ENCODE measurements at regions not wholly inside any gene's neighbourhood (a gene's known extent, or its start where the extent isn't known, plus 50 kb on each side); places are given as distances from the start of the nearest gene placed in this dataset.

GRCh38 chrX:110584083-110584482 lies 211.5 kb downstream of the CHRDL1 start:
- no peak overlapping the region for H3K4me3 ChIP-seq (ENCODE audit: low read length)

GRCh38 chrX:110588164-110588563 lies 207.5 kb downstream of the CHRDL1 start:
- Histone ChIP-seq H3K9ac (ENCODE audit: low read length) (no peak overlapping the region), H3K27me3 (replicated peaks; ENCODE audit: control insufficient read depth, insufficient read depth, low read length) (peaks cover 5% of the 10 kb centered on the region), H3K4me3 (ENCODE audit: low read length) (no peak overlapping the region), H3K36me3 (ENCODE audit: control insufficient read depth, insufficient read depth, low read length, severe bottlenecking) (no peaks in the 10 kb centered on the region), H3K9me3 (ENCODE audit: control insufficient read depth, low read length) (peaks cover under 1% of the 10 kb centered on the region), H3K4me1 (ENCODE audit: control insufficient read depth, insufficient read depth, low read length) (peaks cover 5% of the 10 kb centered on the region)
- DNase-seq (ENCODE audit: low read depth) = no peak

More at GRCh38 chrX:110584083-110584482, 211.5 kb downstream of the CHRDL1 start:
- H3K9ac ChIP-seq (ENCODE audit: low read length) = no peak overlapping the region
- no peaks in the 10 kb centered on the region for H3K36me3 ChIP-seq (ENCODE audit: control insufficient read depth, insufficient read depth, low read length, severe bottlenecking)
- H3K4me1 ChIP-seq (ENCODE audit: control insufficient read depth, insufficient read depth, low read length) = peaks cover 5% of the 10 kb centered on the region
- no peak for DNase-seq (ENCODE audit: low read depth)
- H3K27me3 ChIP-seq (replicated peaks; ENCODE audit: control insufficient read depth, insufficient read depth, low read length) = peaks cover 21% of the 10 kb centered on the region
- H3K9me3 ChIP-seq (ENCODE audit: control insufficient read depth, low read length) = peaks cover 12% of the 10 kb centered on the region

GRCh38 chrX:110588853-110589252 lies 206.8 kb downstream of the CHRDL1 start:
- Histone ChIP-seq H3K9me3 (ENCODE audit: control insufficient read depth, low read length) (no peaks in the 10 kb centered on the region), H3K4me3 (ENCODE audit: low read length) (no peak overlapping the region), H3K9ac (ENCODE audit: low read length) (no peak overlapping the region), H3K36me3 (ENCODE audit: control insufficient read depth, insufficient read depth, low read length, severe bottlenecking) (no peaks in the 10 kb centered on the region), H3K27me3 (replicated peaks; ENCODE audit: control insufficient read depth, insufficient read depth, low read length) (peaks cover 5% of the 10 kb centered on the region), H3K4me1 (ENCODE audit: control insufficient read depth, insufficient read depth, low read length) (peaks cover 5% of the 10 kb centered on the region)
- DNase-seq (ENCODE audit: low read depth) = no peak

- no peaks in the 10 kb centered on the region for H3K4me1 ChIP-seq (ENCODE audit: control insufficient read depth, insufficient read depth, low read length)
- no peak overlapping the region for H3K9ac ChIP-seq (ENCODE audit: low read length)
- H3K27me3 ChIP-seq (replicated peaks; ENCODE audit: control insufficient read depth, insufficient read depth, low read length) = no peaks in the 10 kb centered on the region
- H3K9me3 ChIP-seq (ENCODE audit: control insufficient read depth, low read length) = peaks cover 8% of the 10 kb centered on the region
- no peaks in the 10 kb centered on the region for H3K36me3 ChIP-seq (ENCODE audit: control insufficient read depth, insufficient read depth, low read length, severe bottlenecking)
- DNase-seq (ENCODE audit: low read depth) = no peak
- no peak overlapping the region for H3K4me3 ChIP-seq (ENCODE audit: low read length)
These were observed 194.8 kb downstream of the CHRDL1 start for GRCh38 chrX:110600745-110601310.

- no peak for DNase-seq (ENCODE audit: low read depth)
These were observed 181.0 kb downstream of the CHRDL1 start for GRCh38 chrX:110614596-110614995.

More at GRCh38 chrX:110614596-110614995, 181.0 kb downstream of the CHRDL1 start:
- no peak overlapping the region for H3K4me3 ChIP-seq (ENCODE audit: low read length)
- H3K9ac ChIP-seq (ENCODE audit: low read length) = no peak overlapping the region
- H3K9me3 ChIP-seq (ENCODE audit: control insufficient read depth, low read length) = peaks cover 6% of the 10 kb centered on the region
- no peaks in the 10 kb centered on the region for H3K27me3 ChIP-seq (replicated peaks; ENCODE audit: control insufficient read depth, insufficient read depth, low read length)
- no peaks in the 10 kb centered on the region for H3K36me3 ChIP-seq (ENCODE audit: control insufficient read depth, insufficient read depth, low read length, severe bottlenecking)
- no peaks in the 10 kb centered on the region for H3K4me1 ChIP-seq (ENCODE audit: control insufficient read depth, insufficient read depth, low read length)
